GM20000 (cell line): ENCODE measurements at regions not wholly inside any gene's neighbourhood (a gene's known extent, or its start where the extent isn't known, plus 50 kb on each side); places are given as distances from the start of the nearest gene placed in this dataset.

ENCODE experiments used
- DNase-seq: peaks from one replicate; pipeline ENCODE4 v3.0.0; 2012; ENCODE audit warnings: low spot score
- CTCF ChIP-seq: IDR thresholded peaks from 2 replicates; pipeline ENCODE4 v1.5.1; 2012; ENCODE audit warnings: mild to moderate bottlenecking, control low read depth; ENCODE audit errors: extremely low read depth, missing control alignments

DNA sequence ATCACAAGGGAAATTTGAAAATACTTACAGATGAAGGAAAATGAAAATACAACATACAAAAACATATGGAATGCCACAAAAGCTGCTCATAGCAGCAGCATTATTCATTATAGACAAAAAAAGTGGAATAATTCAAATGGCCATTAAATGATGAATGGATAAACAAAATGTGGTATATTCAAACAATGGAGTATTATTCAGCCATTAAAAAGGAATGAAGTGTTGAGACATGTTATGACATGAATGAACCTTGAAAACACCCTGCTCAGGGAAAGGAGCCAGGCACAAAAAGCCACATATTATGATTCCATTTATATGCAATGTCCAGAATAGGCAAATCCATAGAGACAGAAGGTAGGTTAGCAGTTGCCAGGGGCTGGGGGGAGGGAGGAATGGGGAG, 62.6 kb upstream of the SFMBT2 start:
- no peak for DNase-seq
- TF ChIP-seq CTCF = no peak

DNA sequence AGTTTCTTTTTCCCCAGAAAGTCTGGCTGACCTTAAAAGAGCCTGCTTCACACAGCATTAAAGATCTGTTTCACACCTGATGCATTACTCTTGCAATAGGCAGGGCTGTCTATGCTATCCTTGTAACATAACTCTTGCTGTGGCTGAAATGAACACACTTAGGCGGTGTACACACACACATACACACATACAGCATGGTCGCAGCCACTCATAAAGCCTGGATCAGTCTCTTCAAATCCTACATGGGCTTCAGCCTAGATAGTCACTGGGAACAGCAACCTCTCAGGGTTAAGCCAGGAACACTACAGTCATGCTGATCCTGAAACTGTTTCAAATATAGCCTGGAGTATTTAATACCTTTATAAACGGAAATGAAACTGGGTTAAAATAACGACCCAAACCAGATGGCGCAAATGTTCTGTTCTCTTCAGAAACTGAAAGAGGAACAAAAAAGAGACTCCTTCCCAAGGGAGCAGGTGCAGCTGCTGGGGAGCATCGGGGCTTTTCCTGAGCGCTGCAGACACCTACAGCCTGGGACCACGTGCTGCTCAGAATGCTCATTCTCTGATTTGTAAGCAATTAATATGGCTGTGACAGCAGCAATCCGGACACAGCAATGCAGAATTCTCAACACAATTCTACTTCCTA, 61.0 kb upstream of the SFMBT2 start:
- no peak for TF ChIP-seq CTCF
- peak; percentile 70 for DNase-seq

- no peak for DNase-seq
- TF ChIP-seq CTCF = no peak
Measured at GRCh38 chr10:7470371-7470770, 59.5 kb upstream of the SFMBT2 start.

GRCh38 chr10:7467031-7467667, 56.3 kb upstream of the SFMBT2 start:
- TF ChIP-seq CTCF = no peak
- no peak for DNase-seq

DNA sequence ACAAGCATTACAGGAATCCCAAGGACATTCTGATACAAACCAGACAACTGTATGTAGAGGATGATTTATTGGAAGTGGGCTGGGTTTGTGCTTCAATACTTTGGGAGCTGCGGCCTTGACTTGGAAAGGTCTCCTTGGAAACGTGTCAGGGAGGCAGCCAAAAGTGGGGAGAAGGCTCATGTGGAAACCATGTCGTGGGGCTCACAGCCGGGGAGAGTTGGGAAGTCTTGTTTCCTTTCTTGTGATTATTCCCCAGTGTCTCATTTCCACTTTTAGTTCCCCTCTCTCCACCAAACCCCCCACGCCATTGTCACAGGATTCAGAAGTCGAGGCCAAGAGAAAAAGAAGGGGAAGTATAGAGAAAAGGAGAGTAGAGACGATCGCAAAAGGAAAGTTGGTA, 53.9 kb upstream of the SFMBT2 start:
- DNase-seq = no peak
- TF ChIP-seq CTCF = no peak
